ENCODE measurements at regions not wholly inside any gene's neighbourhood (a gene's known extent, or its start where the extent isn't known, plus 50 kb on each side); places are given as distances from the start of the nearest gene placed in this dataset.

DNA sequence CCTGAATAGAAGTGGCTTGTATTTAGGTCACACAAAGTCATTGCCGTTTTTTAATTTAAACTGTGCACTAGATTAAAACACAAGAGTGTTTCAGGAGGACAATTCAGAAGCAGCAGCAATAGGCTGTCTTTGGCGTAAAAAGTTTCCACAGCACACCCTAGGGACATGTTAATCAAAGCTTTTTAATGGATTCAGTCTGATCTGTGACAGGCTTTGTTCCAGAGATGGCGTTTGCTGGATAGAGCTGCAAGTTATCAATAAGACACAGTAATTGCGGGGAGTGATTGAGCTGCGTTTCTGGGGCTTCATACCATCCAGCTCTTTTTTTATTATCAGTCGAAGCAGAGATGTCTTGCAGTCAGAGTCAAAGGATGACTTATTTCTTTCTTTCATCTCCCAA, 300.3 kb downstream of the ZNF608 start:
- Histone ChIP-seq H3K4me3 (no peak overlapping the region), H3K9me3 (ENCODE audit: low read depth, low read length) (no peaks in the 10 kb centered on the region), H3K36me3 (ENCODE audit: insufficient read depth, low read length) (no peaks in the 10 kb centered on the region), H3K9ac (ENCODE audit: insufficient read length) (no peak overlapping the region), H3K27ac (no peak overlapping the region)
- DNase-seq (ENCODE audit: low read depth, low spot score) = no peak
- TF ChIP-seq EZH2 (IDR thresholded peaks at IDR 0.05) (no peak), FOXP2 (optimal IDR thresholded peaks at IDR 0.05; ENCODE audit: control extremely low read depth, extremely low read length, insufficient read depth) (no peak), POLR2AphosphoS5 (IDR thresholded peaks at IDR 0.05; ENCODE audit: borderline replicate concordance, low read depth, low read length) (no peak)

DNA sequence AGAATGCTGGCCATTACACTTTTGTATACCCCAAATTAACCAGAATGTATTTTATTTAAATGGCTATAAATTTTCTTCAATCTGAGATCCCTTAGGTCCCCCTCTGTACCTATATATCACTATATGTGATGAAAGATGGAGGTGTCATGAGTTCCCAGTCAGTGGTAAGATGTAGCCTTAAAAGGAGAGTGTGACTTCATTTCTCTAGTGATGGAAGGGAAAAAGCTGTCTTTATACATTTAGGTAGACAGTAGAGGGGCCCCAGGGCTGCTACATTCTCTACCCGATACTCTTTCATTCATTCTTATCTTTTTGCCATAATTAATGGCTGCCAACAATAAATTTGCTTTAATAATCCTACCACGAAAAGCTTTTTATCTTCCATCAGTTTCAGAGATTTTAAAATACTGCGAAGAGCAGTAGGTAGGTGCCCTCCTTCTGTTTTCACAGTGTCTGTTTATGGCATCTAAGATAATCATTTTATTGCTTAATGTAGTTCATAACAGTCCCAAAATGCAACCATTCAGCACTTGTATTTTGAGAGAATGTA, 301.3 kb downstream of the ZNF608 start:
- H3K27ac ChIP-seq = no peak overlapping the region
- H3K36me3 ChIP-seq (ENCODE audit: insufficient read depth, low read length) = no peaks in the 10 kb centered on the region
- H3K9me3 ChIP-seq (ENCODE audit: low read depth, low read length) = no peaks in the 10 kb centered on the region
- H3K9ac ChIP-seq (ENCODE audit: insufficient read length) = no peak overlapping the region
- no peak for DNase-seq (ENCODE audit: low read depth, low spot score)
- TF ChIP-seq EZH2 (IDR thresholded peaks at IDR 0.05) = no peak
- no peak for TF ChIP-seq FOXP2 (optimal IDR thresholded peaks at IDR 0.05; ENCODE audit: control extremely low read depth, extremely low read length, insufficient read depth)
- no peak for TF ChIP-seq POLR2AphosphoS5 (IDR thresholded peaks at IDR 0.05; ENCODE audit: borderline replicate concordance, low read depth, low read length)
- no peak overlapping the region for H3K4me3 ChIP-seq

DNA sequence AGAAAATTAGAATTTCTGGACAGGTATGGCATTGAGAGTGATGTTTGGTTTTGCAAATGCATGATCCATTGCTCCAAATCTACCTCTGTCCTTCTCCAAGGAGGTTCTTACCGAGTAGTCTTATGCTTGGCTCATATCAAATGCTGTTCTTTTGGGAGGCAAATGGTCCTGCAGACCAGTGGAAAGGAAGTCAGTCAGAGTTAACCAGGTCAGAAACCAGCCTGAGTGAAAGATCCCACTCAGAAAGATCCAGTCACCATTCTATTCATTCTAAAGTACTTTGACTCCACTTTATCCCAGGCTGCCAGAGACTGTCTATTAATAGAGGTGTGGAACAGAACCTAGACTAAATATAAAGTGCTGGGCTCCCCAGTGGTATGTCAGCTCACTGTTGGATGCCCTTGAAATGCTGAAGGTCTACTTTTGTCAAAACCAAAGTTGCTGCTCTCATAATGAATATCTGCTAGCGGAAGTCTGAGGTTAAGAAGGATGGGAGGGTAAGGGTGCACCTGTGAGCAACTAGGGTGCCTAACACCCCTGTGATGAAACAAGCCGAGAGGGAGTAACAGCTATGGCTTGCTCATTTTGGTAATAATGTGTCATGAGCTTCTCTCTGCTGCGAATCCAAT, 302.2 kb downstream of the ZNF608 start:
- H3K27ac ChIP-seq = no peak overlapping the region
- TF ChIP-seq EZH2 (IDR thresholded peaks at IDR 0.05) = no peak
- no peak for TF ChIP-seq POLR2AphosphoS5 (IDR thresholded peaks at IDR 0.05; ENCODE audit: borderline replicate concordance, low read depth, low read length)
- no peak for TF ChIP-seq FOXP2 (optimal IDR thresholded peaks at IDR 0.05; ENCODE audit: control extremely low read depth, extremely low read length, insufficient read depth)
- H3K9ac ChIP-seq (ENCODE audit: insufficient read length) = no peak overlapping the region
- H3K4me3 ChIP-seq = no peak overlapping the region
- H3K36me3 ChIP-seq (ENCODE audit: insufficient read depth, low read length) = no peaks in the 10 kb centered on the region
- no peak for DNase-seq (ENCODE audit: low read depth, low spot score)
- H3K9me3 ChIP-seq (ENCODE audit: low read depth, low read length) = no peaks in the 10 kb centered on the region

DNA sequence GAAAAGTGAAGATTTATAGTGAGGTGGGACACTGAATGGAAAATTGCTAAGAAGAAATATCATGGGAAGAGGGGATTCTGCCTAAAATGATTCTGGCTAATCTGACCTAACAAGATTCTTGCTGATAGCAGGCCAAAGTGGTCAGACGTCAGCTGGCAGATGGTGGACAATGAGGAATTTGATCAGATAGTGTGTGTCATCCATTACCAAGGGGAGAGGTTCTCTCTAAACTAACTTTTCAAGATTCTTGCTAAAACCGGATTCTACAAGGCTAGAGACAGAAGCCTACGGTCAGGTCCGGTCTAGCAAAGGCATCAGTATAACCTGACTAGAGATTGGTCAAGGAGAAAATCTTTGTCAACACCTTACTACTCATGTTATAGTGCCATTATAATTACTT, 306.0 kb downstream of the ZNF608 start:
- TF ChIP-seq EZH2 (IDR thresholded peaks at IDR 0.05) (no peak), POLR2AphosphoS5 (IDR thresholded peaks at IDR 0.05; ENCODE audit: borderline replicate concordance, low read depth, low read length) (no peak), FOXP2 (optimal IDR thresholded peaks at IDR 0.05; ENCODE audit: control extremely low read depth, extremely low read length, insufficient read depth) (no peak)
- DNase-seq (ENCODE audit: low read depth, low spot score) = no peak
- Histone ChIP-seq H3K9ac (ENCODE audit: insufficient read length) (no peak overlapping the region), H3K9me3 (ENCODE audit: low read depth, low read length) (no peaks in the 10 kb centered on the region), H3K4me3 (no peak overlapping the region), H3K27ac (no peak overlapping the region), H3K36me3 (ENCODE audit: insufficient read depth, low read length) (no peaks in the 10 kb centered on the region)

DNA sequence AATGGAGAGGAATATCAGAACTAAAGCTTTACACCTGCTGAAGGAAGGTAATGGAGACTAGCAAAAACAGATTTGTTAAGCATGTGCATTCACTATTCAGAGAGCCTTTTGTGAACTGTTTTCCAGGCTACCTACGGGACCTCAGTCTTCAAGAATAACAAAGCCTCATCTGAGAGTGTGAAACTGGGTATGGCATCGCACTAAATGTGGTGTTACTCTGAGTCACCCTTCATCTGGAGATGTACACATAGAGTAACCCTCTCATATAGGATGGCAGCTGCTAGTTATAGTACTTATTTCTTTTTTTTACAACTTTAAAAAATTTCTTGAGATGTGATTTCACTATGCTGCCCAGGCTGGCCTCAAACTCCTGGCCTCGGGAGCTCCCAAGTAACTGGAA, 306.8 kb downstream of the ZNF608 start:
- no peak for TF ChIP-seq POLR2AphosphoS5 (IDR thresholded peaks at IDR 0.05; ENCODE audit: borderline replicate concordance, low read depth, low read length)
- TF ChIP-seq EZH2 (IDR thresholded peaks at IDR 0.05) = no peak
- no peak for TF ChIP-seq FOXP2 (optimal IDR thresholded peaks at IDR 0.05; ENCODE audit: control extremely low read depth, extremely low read length, insufficient read depth)
- no peaks in the 10 kb centered on the region for H3K9me3 ChIP-seq (ENCODE audit: low read depth, low read length)
- no peak overlapping the region for H3K9ac ChIP-seq (ENCODE audit: insufficient read length)
- H3K36me3 ChIP-seq (ENCODE audit: insufficient read depth, low read length) = no peaks in the 10 kb centered on the region
- H3K4me3 ChIP-seq = no peak overlapping the region
- no peak overlapping the region for H3K27ac ChIP-seq
- no peak for DNase-seq (ENCODE audit: low read depth, low spot score)

DNA sequence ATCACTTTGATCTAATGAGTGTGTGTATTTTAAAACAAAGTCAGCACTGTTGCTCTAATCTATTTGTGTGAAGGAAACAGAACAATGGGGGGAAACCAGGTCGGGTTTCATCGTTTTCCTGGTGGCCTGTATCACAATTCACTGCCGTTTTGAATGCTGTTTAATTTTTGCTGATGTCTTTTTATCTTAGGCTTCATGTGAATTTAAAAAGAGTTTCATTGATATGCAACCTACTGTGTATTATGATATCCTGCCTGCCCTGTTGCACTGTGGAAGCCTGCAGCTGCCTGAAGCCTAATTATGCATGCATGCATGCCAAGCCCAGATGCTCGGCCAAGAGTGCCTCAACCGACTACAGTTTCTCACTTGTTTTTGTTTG, 307.5 kb downstream of the ZNF608 start:
- H3K9me3 ChIP-seq (ENCODE audit: low read depth, low read length) = no peaks in the 10 kb centered on the region
- no peak for DNase-seq (ENCODE audit: low read depth, low spot score)
- TF ChIP-seq POLR2AphosphoS5 (IDR thresholded peaks at IDR 0.05; ENCODE audit: borderline replicate concordance, low read depth, low read length) = no peak
- TF ChIP-seq FOXP2 (optimal IDR thresholded peaks at IDR 0.05; ENCODE audit: control extremely low read depth, extremely low read length, insufficient read depth) = no peak
- no peak for TF ChIP-seq EZH2 (IDR thresholded peaks at IDR 0.05)
- no peaks in the 10 kb centered on the region for H3K36me3 ChIP-seq (ENCODE audit: insufficient read depth, low read length)
- H3K27ac ChIP-seq = no peak overlapping the region
- H3K9ac ChIP-seq (ENCODE audit: insufficient read length) = no peak overlapping the region
- no peak overlapping the region for H3K4me3 ChIP-seq

DNA sequence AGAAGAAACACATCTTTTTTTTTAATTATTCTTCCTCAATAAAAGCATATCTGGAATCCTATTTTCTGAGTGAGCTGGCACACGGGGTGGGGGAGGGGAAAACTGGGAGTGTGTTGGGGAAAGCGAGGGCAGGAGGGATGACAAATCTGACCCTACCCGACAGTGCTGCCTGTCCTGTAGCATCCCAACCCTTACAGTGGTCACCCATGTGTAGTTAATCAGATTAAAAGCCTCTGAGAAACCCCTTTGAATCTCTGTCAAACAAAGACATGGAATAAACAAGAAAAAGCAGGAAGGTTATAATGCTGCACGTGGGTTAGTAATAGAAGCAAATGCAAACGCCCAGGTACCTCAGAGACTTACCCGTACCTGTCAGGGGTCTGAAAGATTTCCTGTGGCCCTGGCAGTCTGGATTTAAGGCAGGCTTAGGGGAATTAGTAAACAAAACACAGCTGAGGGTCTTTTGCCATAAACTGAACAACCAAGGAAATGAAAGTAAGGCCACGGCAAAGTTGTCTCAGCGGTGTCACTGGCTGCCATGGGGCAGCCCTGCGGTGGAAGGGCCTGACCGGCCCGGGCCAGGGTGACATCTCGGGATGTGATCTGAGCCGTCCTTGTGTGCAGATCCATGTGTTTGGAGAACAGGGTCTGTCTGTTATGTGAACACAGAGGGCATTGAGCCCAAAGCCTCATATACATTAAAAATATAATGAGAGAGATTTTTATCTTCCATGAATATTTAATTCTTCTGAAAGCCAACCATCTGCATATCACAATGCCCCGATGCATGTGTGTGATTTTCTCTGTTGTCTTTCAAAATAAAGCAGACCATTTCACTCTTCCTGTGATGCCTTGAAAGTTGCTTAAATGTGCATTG, 308.2 kb downstream of the ZNF608 start:
- no peak overlapping the region for H3K27ac ChIP-seq
- H3K4me3 ChIP-seq = no peak overlapping the region
- no peak for TF ChIP-seq FOXP2 (optimal IDR thresholded peaks at IDR 0.05; ENCODE audit: control extremely low read depth, extremely low read length, insufficient read depth)
- TF ChIP-seq POLR2AphosphoS5 (IDR thresholded peaks at IDR 0.05; ENCODE audit: borderline replicate concordance, low read depth, low read length) = no peak
- DNase-seq (ENCODE audit: low read depth, low spot score) = no peak
- no peak overlapping the region for H3K9ac ChIP-seq (ENCODE audit: insufficient read length)
- H3K36me3 ChIP-seq (ENCODE audit: insufficient read depth, low read length) = no peaks in the 10 kb centered on the region
- H3K9me3 ChIP-seq (ENCODE audit: low read depth, low read length) = no peaks in the 10 kb centered on the region

DNA sequence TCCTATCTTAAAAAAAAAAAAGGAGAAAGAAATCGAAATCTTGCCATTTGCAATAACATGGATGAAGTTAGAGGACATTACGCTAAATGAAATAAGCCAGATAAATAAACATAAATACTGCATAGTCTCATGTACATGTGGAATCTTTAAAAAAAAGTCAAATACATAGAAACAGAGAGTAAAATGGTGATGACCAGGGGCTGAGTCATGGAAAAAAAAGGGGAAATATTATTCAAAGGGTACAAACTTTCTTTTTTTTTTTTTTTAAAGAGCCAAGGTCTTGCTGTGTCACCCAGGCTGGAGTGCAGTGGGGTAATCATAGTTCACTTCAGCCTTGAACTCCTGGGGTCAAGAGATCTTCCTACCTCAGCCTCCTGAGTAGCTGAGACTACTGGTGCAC, 310.1 kb downstream of the ZNF608 start:
- no peaks in the 10 kb centered on the region for H3K36me3 ChIP-seq (ENCODE audit: insufficient read depth, low read length)
- H3K27ac ChIP-seq = no peak overlapping the region
- H3K9me3 ChIP-seq (ENCODE audit: low read depth, low read length) = no peaks in the 10 kb centered on the region
- DNase-seq (ENCODE audit: low read depth, low spot score) = no peak
- H3K4me3 ChIP-seq = no peak overlapping the region
- no peak for TF ChIP-seq POLR2AphosphoS5 (IDR thresholded peaks at IDR 0.05; ENCODE audit: borderline replicate concordance, low read depth, low read length)
- no peak for TF ChIP-seq EZH2 (IDR thresholded peaks at IDR 0.05)
- TF ChIP-seq FOXP2 (optimal IDR thresholded peaks at IDR 0.05; ENCODE audit: control extremely low read depth, extremely low read length, insufficient read depth) = no peak
- H3K9ac ChIP-seq (ENCODE audit: insufficient read length) = no peak overlapping the region
